Stomach (tissue), 4 donors: ENCODE measurements at regions not wholly inside any gene's neighbourhood (a gene's known extent, or its start where the extent isn't known, plus 50 kb on each side); places are given as distances from the start of the nearest gene placed in this dataset.

Experiments used
- CTCF ChIP-seq, 7 experiments: fragments of 450-650 bp in 4 of 7; fragments of 200-600 bp in 3 of 7; sonication (generic) in 3 of 7; IDR thresholded peaks; one replicate each; pipeline ENCODE4 v1.5.1; 2016 to 2019; ENCODE audit warnings: antibody characterized with exemption in 7 of 7, control low read depth in 2 of 7, mild to moderate bottlenecking in 1 of 7
- POLR2A ChIP-seq, 4 donors: fragments of 450-650 bp; IDR thresholded peaks; one replicate each; pipeline ENCODE4 v1.6.1; 2016; ENCODE audit warnings: antibody characterized with exemption in 4 of 4, control low read depth in 2 of 4, mild to moderate bottlenecking in 1 of 4, moderate library complexity in 1 of 4

- no peak for TF ChIP-seq POLR2A (IDR thresholded peaks at IDR 0.05)
- no peak for TF ChIP-seq CTCF (IDR thresholded peaks at IDR 0.05)
Observed at GRCh38 chr9:29647451-29647850, 2074.2 kb upstream of the C9orf72 start.
